ENCODE measurements at regions not wholly inside any gene's neighbourhood (a gene's known extent, or its start where the extent isn't known, plus 50 kb on each side); places are given as distances from the start of the nearest gene placed in this dataset.

- peaks cover 0 to 5% (median 0%) of the 10 kb centered on the region in 4 donors for H3K9me3 ChIP-seq
- TF ChIP-seq CTCF (IDR thresholded peaks at IDR 0.05) = no peak
- no peak for TF ChIP-seq POLR2A (IDR thresholded peaks at IDR 0.05; ENCODE audit: low read depth)
- no peak for TF ChIP-seq EP300 (IDR thresholded peaks at IDR 0.05)
- TF ChIP-seq POLR2AphosphoS5 (IDR thresholded peaks at IDR 0.05) = no peak
- no peak overlapping the region for H3K27ac ChIP-seq (replicated peaks in 1 of 4)
- no peak overlapping the region for H3K4me3 ChIP-seq
- no peak for DNase-seq (ENCODE audit: extremely low spot score)
- H3K36me3 ChIP-seq = no peaks in the 10 kb centered on the region
- intact Hi-C loops (cut with DNase I) = no loop called here
- H3K4me1 ChIP-seq = no peaks in the 10 kb centered on the region
- 95% methylated on average over 1 of the region's 1 CpG for WGBS
- H3K27me3 ChIP-seq = no peaks in the 10 kb centered on the region
Observed at GRCh38 chr10:113337142-113337541, 215.7 kb upstream of the HABP2 start.

DNA sequence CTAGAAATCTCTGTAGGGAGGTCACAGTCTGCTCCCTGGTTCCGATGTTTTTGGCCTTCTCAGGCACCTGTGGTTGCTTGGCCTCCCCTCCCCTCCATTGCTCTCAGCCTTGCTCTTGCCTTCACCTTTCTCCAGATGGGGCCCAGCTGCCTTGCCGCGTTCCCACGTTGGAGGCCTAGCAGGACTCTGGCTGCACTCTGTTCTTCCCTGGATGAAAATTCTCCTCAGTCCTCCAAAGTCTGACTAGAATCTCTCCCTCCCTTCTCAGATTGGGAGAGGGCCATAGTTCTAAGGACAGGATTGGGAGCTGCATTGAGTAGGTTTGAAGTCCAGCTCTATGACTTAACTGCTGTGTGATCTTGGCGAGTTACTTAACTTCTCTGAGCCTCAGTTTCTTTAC, 213.7 kb upstream of the HABP2 start:
- no peaks in the 10 kb centered on the region for H3K36me3 ChIP-seq
- WGBS = 78% methylated on average over 4 of the region's 5 CpGs
- no peak overlapping the region for H3K4me3 ChIP-seq
- no peak for TF ChIP-seq CTCF (IDR thresholded peaks at IDR 0.05)
- TF ChIP-seq EP300 (IDR thresholded peaks at IDR 0.05) = no peak
- no peak for TF ChIP-seq POLR2A (IDR thresholded peaks at IDR 0.05; ENCODE audit: low read depth)
- no peak for TF ChIP-seq POLR2AphosphoS5 (IDR thresholded peaks at IDR 0.05)
- DNase-seq (ENCODE audit: extremely low spot score) = no peak
- no peak overlapping the region for H3K27ac ChIP-seq (replicated peaks in 1 of 4)
- H3K4me1 ChIP-seq = no peaks in the 10 kb centered on the region
- H3K27me3 ChIP-seq = no peaks in the 10 kb centered on the region
- intact Hi-C loops (cut with DNase I) = no loop called here
- peaks cover 0 to 5% (median 0%) of the 10 kb centered on the region in 4 donors for H3K9me3 ChIP-seq

- WGBS = 61% methylated on average over 5 of the region's 5 CpGs
- no peak overlapping the region for H3K4me3 ChIP-seq
- no peaks in the 10 kb centered on the region for H3K27me3 ChIP-seq
- no peaks in the 10 kb centered on the region for H3K9me3 ChIP-seq
- no peak overlapping the region for H3K27ac ChIP-seq (replicated peaks in 1 of 4)
- TF ChIP-seq CTCF (IDR thresholded peaks at IDR 0.05) = no peak
- no peak for TF ChIP-seq POLR2A (IDR thresholded peaks at IDR 0.05; ENCODE audit: low read depth)
- TF ChIP-seq POLR2AphosphoS5 (IDR thresholded peaks at IDR 0.05) = no peak
- no peak for TF ChIP-seq EP300 (IDR thresholded peaks at IDR 0.05)
- no peaks in the 10 kb centered on the region for H3K36me3 ChIP-seq
- intact Hi-C loops (cut with DNase I) = no loop called here
- no peaks in the 10 kb centered on the region for H3K4me1 ChIP-seq
- DNase-seq (ENCODE audit: extremely low spot score) = no peak
Observed at GRCh38 chr10:113340282-113340681, 212.6 kb upstream of the HABP2 start.

DNA sequence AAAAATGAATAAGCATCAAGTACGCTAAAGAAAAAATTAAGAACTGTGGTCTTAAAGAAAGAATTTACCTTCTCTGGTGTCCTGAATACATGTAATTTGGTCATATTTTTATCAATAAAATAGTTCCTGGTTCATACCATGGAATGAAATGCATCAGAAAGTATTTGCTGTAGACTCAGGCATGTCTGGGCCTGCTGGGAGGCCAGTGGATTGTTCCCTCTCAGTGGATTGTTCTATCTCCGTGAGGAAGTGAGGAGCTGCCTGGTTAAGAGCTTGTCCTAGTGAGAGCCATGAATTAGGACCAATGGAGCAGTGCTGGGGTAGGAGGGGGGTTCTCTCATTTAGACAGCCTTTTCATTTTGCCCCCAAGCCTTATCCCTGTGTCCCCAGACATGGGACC, 211.7 kb upstream of the HABP2 start:
- Histone ChIP-seq H3K27me3 (no peaks in the 10 kb centered on the region), H3K9me3 (no peaks in the 10 kb centered on the region), H3K4me3 (no peak overlapping the region), H3K27ac (replicated peaks in 1 of 4) (no peak overlapping the region), H3K4me1 (no peaks in the 10 kb centered on the region), H3K36me3 (no peaks in the 10 kb centered on the region)
- no peak for DNase-seq (ENCODE audit: extremely low spot score)
- intact Hi-C loops (cut with DNase I) = no loop called here
- 93% methylated on average over 2 of the region's 2 CpGs for WGBS
- TF ChIP-seq POLR2AphosphoS5 (IDR thresholded peaks at IDR 0.05) (no peak), EP300 (IDR thresholded peaks at IDR 0.05) (no peak), POLR2A (IDR thresholded peaks at IDR 0.05; ENCODE audit: low read depth) (no peak), CTCF (IDR thresholded peaks at IDR 0.05) (no peak)

DNA sequence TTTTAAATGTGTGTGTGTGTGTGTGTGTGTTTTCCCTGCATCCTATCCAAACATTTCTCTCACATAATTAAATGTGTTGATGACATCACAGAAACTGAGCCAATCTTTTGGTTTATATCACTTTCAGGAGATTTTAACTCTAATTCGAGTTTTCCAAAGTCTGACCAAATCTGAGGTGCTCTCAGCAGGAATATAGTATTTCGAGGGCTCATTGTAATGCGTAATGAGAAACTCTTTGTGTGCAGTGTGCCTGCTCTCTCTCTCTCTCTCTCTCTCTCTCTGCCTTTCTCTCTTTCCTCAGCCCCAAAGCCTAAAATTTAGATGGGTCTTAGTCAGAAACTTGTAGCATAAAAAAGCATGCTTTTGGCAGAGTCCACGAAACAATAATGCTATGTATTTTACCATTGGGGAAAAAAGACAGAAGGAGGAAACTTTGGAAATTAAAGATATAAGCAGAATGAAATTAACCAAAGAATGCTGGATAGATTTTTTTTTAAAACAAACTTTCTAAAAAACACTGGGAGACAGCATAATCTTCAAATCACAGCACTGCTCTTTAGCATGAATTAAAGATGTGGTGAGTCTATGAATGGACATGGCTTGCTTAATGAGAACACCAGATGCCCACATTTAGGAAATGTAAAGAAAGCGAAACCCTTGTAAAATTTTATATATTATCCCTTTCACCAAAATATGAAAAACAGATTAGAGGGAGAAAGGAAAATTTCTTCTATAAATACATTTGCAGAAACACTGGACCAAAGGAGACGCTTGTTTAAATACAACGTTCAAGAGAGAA, 206.8 kb upstream of the HABP2 start:
- DNase-seq (ENCODE audit: extremely low spot score) = no peak
- Histone ChIP-seq H3K9me3 (no peaks in the 10 kb centered on the region), H3K4me1 (no peaks in the 10 kb centered on the region), H3K27me3 (no peaks in the 10 kb centered on the region), H3K27ac (replicated peaks in 1 of 4) (no peak overlapping the region), H3K4me3 (no peak overlapping the region), H3K36me3 (no peaks in the 10 kb centered on the region)
- TF ChIP-seq POLR2AphosphoS5 (IDR thresholded peaks at IDR 0.05) (no peak), EP300 (IDR thresholded peaks at IDR 0.05) (no peak), POLR2A (IDR thresholded peaks at IDR 0.05; ENCODE audit: low read depth) (no peak), CTCF (IDR thresholded peaks at IDR 0.05) (no peak)
- intact Hi-C loops (cut with DNase I) = no loop called here
- 66% methylated on average over 7 of the region's 7 CpGs for WGBS

All from esophagus muscularis mucosa (tissue), 4 donors.